ENCODE measurements at regions not wholly inside any gene's neighbourhood (a gene's known extent, or its start where the extent isn't known, plus 50 kb on each side); places are given as distances from the start of the nearest gene placed in this dataset.
"Not testable (repeated sequence)": the region's sequence is repeated elsewhere in the genome, so short reads cannot be mapped to it uniquely, and the experiment has no call there.

DNA sequence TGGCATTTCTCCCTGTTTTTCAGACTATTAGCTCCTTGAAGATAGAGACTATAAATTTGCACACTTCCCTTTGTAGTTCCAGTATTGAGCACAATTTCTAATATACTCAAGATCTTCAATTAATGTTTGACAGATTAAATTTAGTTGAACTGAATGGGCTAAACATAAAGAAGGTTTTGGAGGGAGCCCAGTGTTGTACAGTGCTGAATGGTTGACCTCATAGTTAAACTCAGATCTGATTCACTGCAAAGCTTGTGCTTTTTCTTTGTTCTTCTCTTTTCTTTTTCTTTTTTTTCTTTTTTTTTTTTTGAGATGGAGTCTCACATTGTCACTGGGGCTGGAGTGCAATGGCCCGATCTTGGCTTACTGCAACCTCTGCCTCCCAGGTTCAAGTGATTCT lies 411.7 kb upstream of the ZNF462 start:
- no peak for DNase-seq (ENCODE audit: low spot score)
- Mint-ChIP-seq H3K36me3 (ENCODE audit: low read depth) (no peaks in the 10 kb centered on the region), H3K4me1 (ENCODE audit: low read depth) (no peaks in the 10 kb centered on the region), H3K27me3 (ENCODE audit: insufficient read depth) (no peaks in the 10 kb centered on the region), H3K27ac (no peak overlapping the region), H3K9me3 (no peaks in the 10 kb centered on the region), H3K4me3 (no peak overlapping the region)
- intact Hi-C loops (cut with micrococcal nuclease), result no loop called here

DNA sequence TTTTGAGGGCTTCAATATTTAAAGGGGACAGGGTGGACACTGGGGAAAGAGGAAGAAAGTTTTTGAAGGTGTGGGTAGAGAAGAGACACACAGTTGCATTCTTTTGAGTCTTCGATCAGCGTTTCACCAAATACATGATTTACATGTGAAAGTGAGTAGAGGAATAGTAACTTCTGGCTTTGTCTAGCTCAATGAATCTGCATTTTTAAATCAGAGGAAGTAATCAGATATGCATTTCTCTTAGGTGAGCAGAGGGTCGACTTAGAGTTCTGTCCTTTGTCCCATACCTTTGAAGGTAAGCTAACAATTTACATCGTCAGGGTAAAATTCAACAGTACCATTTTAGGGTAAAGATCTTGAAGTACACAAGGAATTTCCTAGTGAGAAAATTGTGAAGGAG lies 406.4 kb upstream of the ZNF462 start:
- Mint-ChIP-seq H3K9me3 (no peaks in the 10 kb centered on the region), H3K27me3 (ENCODE audit: insufficient read depth) (no peaks in the 10 kb centered on the region), H3K4me1 (ENCODE audit: low read depth) (no peaks in the 10 kb centered on the region), H3K4me3 (no peak overlapping the region), H3K36me3 (ENCODE audit: low read depth) (no peaks in the 10 kb centered on the region), H3K27ac (no peak overlapping the region)
- intact Hi-C loops (cut with micrococcal nuclease), result no loop called here
- no peak for DNase-seq (ENCODE audit: low spot score)

DNA sequence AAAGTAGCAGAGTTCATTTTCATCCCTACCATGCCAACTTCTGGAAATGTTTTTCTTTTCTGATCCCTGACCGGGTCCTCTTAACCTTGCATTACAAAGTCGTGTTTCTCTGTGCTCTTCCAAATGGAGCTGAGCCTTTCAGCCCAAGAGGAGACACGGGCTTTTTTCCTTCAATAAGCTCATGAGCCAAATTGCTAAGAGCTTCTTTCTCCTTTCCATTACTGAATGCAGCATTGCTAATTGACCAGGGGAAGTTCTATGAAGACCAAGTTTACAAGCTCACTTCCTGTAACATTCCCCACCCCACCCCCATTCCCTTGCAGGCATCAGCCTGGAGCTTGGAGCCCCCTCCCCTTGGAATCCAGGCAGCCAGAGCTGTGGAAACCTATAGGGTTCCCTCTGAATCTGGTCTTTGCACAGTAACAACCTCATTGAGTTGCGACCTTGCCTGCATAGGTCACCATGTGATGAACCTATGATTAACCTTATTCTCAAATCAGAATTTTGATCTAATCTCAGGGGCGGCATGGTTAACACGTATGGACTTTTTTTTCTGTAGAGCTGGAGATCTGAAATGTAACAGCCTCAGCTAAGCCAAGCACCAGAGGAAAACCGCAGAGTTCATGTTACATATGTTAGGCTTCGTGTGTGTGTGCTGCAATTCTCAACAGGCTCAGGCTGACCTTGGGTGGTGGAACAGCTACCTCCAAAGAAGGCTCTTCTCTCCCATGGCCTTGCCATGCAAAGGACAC lies 395.7 kb upstream of the ZNF462 start:
- H3K36me3 Mint-ChIP-seq (ENCODE audit: low read depth), result no peaks in the 10 kb centered on the region
- peaks cover 6% of the 10 kb centered on the region for H3K9me3 Mint-ChIP-seq
- intact Hi-C loops (cut with micrococcal nuclease), result no loop called here
- DNase-seq (ENCODE audit: low spot score), result no peak
- no peaks in the 10 kb centered on the region for H3K27me3 Mint-ChIP-seq (ENCODE audit: insufficient read depth)
- H3K4me3 Mint-ChIP-seq, result no peak overlapping the region
- no peak overlapping the region for H3K27ac Mint-ChIP-seq
- no peaks in the 10 kb centered on the region for H3K4me1 Mint-ChIP-seq (ENCODE audit: low read depth)

DNA sequence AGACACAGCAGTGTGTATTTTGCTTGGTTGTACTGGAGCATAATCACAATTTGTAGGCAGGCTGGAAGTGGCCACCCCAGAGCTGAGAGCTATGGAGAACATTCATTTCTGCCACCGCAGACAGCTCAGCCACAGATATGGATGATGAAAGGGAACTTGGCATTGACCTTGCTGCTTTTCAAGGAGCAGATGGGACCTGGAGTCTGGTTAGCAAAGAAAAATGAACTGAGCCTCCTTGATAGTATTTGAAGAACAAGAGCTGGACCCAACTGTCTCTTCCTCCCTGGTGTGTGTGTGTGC lies 395.2 kb upstream of the ZNF462 start:
- H3K27me3 Mint-ChIP-seq (ENCODE audit: insufficient read depth), result no peaks in the 10 kb centered on the region
- no peak for DNase-seq (ENCODE audit: low spot score)

DNA sequence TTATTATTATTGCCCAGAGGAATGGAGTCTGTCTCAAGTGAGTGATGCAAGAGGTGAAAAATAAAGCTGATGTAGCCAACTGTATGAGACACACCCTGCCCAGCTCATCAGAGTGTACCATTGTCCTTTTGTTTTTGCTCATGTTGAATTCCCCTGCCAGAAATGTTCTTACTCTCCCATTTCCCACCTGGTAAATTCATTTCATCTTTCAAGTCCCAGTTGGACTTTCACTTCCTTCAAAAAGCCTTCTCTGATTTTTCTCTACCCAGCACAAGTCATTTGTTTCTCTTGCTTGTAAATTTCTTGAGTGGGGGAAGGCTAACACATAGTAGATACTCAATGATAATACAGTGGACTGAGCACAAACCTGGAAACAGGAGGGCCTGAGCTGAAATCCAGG lies 394.5 kb upstream of the ZNF462 start:
- DNase-seq (ENCODE audit: low spot score), result no peak
- H3K9me3 Mint-ChIP-seq, result peaks cover 6% of the 10 kb centered on the region
- intact Hi-C loops (cut with micrococcal nuclease), result no loop called here
- H3K27ac Mint-ChIP-seq, result no peak overlapping the region
- H3K4me1 Mint-ChIP-seq (ENCODE audit: low read depth), result no peaks in the 10 kb centered on the region
- no peaks in the 10 kb centered on the region for H3K27me3 Mint-ChIP-seq (ENCODE audit: insufficient read depth)
- no peak overlapping the region for H3K4me3 Mint-ChIP-seq
- H3K36me3 Mint-ChIP-seq (ENCODE audit: low read depth), result no peaks in the 10 kb centered on the region

More for the DNA sequence above, 395.2 kb upstream of the ZNF462 start:
- no peaks in the 10 kb centered on the region for H3K36me3 Mint-ChIP-seq (ENCODE audit: low read depth)
- intact Hi-C loops (cut with micrococcal nuclease), result no loop called here
- H3K4me3 Mint-ChIP-seq, result no peak overlapping the region
- no peaks in the 10 kb centered on the region for H3K4me1 Mint-ChIP-seq (ENCODE audit: low read depth)
- H3K27ac Mint-ChIP-seq, result no peak overlapping the region
- peaks cover 6% of the 10 kb centered on the region for H3K9me3 Mint-ChIP-seq

DNA sequence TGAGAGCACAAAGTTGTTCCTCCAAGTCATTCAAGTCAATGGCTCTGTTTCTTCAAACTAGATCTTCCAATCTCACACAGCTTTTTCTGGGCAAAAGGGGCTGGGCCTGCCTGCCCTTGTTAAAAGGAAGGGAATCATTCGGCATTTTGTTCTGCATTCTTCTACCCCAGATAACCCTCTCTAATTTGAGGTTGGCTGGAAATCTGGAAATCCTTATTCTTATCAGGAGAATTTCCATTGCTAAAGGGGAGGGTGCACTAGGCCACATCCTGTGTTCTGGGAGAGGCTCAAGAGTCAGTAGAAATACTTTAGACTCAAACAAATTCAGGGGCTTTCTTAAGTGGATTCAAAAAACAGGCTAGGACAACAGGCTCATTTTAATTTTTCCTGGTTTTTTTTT lies 384.7 kb upstream of the ZNF462 start:
- intact Hi-C loops (cut with micrococcal nuclease), result no loop called here
- no peak for DNase-seq (ENCODE audit: low spot score)
- Mint-ChIP-seq H3K4me3 (no peak overlapping the region), H3K27ac (no peak overlapping the region), H3K36me3 (ENCODE audit: low read depth) (no peaks in the 10 kb centered on the region), H3K4me1 (ENCODE audit: low read depth) (no peaks in the 10 kb centered on the region), H3K27me3 (ENCODE audit: insufficient read depth) (peaks cover 1% of the 10 kb centered on the region), H3K9me3 (peaks cover 4% of the 10 kb centered on the region)

DNA sequence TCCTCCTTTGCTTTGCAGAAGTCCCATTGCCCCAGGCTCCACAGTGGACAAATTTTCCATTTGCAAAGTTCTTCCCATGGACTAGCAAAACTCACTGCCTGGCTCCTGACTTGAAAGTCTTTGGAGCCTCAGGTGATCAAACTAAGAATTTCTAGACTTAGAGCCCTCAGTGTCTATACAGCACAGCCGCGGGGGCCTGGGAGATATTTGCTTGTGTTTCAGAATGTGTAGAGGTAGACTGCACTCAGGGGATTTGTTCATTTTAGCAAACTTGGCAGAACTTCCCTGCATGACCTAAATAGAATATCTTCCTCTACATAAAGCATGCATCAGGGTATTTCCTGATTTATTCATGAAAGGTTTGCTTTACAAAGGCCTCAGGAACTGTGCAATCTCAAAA lies 384.2 kb upstream of the ZNF462 start:
- Mint-ChIP-seq H3K4me3 (no peak overlapping the region), H3K27me3 (ENCODE audit: insufficient read depth) (peaks cover 1% of the 10 kb centered on the region), H3K9me3 (peaks cover 4% of the 10 kb centered on the region), H3K27ac (no peak overlapping the region), H3K4me1 (ENCODE audit: low read depth) (no peaks in the 10 kb centered on the region), H3K36me3 (ENCODE audit: low read depth) (no peaks in the 10 kb centered on the region)
- intact Hi-C loops (cut with micrococcal nuclease), result no loop called here
- no peak for DNase-seq (ENCODE audit: low spot score)

DNA sequence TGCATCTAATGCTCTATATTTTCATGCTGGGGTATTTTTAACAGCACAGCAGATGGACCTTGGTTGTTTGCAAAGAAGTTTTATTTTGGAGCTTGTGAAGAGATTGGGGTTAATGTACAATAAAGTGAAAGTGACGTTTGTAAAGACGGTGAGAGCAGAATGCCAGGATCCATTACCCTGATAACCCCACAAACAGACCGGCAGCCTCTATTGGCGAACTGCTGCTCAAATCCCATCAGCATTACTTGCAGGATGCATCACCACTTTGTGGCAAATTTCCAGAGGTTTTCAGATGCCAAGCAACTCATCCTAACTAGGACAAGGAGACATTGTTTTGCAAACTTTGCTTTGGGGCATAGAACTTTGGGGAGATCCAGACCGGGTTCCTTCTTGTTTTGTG lies 383.3 kb upstream of the ZNF462 start:
- no peak overlapping the region for H3K4me3 Mint-ChIP-seq
- no peaks in the 10 kb centered on the region for H3K36me3 Mint-ChIP-seq (ENCODE audit: low read depth)
- no peak for DNase-seq (ENCODE audit: low spot score)
- peaks cover 1% of the 10 kb centered on the region for H3K27me3 Mint-ChIP-seq (ENCODE audit: insufficient read depth)
- no peaks in the 10 kb centered on the region for H3K4me1 Mint-ChIP-seq (ENCODE audit: low read depth)
- intact Hi-C loops (cut with micrococcal nuclease), result no loop called here
- H3K27ac Mint-ChIP-seq, result no peak overlapping the region
- peaks cover 4% of the 10 kb centered on the region for H3K9me3 Mint-ChIP-seq

DNA sequence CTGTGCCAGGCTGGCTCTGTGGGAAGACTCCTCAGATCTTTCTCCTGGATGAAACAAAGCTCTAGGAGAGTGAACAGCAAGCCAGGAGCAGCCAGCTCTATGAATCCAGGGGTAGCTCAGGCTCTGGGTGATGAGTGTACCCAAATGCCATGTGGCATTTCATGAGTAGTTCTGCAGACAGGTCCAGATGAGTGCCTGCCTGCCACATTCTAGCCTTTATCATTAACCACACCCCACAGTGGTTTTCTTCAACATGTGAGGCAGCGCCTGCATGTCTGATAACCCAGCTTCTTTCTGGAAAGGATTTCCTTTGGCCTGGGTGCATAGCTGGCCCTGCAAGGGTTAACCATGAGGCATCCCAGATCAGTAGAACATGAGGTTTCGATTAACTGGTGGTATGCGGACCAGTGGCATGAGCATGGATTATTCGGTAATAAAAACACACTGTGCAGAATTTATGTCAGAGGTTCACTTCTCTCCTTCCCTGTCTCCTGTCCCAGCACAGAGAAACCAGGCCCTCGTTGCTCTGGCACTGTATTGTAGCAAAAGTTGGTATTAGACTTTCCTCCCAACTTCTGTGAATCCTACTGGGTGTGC lies 381.9 kb upstream of the ZNF462 start:
- intact Hi-C loops (cut with micrococcal nuclease), result no loop called here
- no peak for DNase-seq (ENCODE audit: low spot score)
- Mint-ChIP-seq H3K9me3 (no peaks in the 10 kb centered on the region), H3K4me1 (ENCODE audit: low read depth) (no peaks in the 10 kb centered on the region), H3K36me3 (ENCODE audit: low read depth) (no peaks in the 10 kb centered on the region), H3K4me3 (no peak overlapping the region), H3K27ac (no peak overlapping the region), H3K27me3 (ENCODE audit: insufficient read depth) (peaks cover 1% of the 10 kb centered on the region)

DNA sequence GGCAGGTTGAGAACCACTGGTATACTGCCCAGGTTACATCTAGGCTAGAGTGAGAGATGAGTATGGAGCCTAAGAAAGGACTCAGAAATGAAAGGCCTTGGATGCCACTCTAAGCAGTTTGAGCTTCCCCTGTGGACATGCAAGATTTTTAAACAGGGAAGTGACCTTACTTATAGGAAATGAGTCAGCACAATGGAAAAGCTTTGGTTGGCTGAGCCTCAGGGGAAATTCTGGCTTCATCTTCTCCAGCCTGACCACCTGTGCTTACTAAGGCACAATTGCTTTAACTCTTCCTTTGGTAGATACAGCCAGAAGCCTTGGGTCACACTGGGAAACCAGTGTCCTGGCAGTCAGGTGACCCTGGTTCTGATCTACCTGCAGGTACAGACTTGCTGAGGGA lies 380.2 kb upstream of the ZNF462 start:
- DNase-seq (ENCODE audit: low spot score), result no peak
- intact Hi-C loops (cut with micrococcal nuclease), result no loop called here
- Mint-ChIP-seq H3K4me3 (no peak overlapping the region), H3K27ac (no peak overlapping the region), H3K4me1 (ENCODE audit: low read depth) (no peaks in the 10 kb centered on the region), H3K9me3 (no peaks in the 10 kb centered on the region), H3K27me3 (ENCODE audit: insufficient read depth) (peaks cover 1% of the 10 kb centered on the region), H3K36me3 (ENCODE audit: low read depth) (no peaks in the 10 kb centered on the region)

DNA sequence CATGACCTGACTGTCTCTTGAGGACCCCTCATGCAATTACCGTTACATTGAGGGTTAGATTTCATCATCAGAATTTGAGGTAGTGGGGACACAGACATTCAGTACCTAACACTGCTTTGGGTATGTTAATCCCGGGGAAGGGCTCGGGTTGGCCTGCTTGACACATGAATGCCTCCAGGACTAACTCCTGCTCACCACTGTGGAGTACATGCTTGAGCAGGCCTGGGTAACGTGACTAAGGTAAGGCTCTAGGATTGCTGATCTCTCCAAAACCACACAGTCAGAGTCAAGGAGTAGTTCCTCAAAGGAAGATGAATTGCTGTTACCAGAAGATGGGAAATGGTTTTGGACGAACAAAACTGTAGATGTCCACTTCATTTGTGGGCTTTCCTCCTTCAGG lies 376.3 kb upstream of the ZNF462 start:
- intact Hi-C loops (cut with micrococcal nuclease), result no loop called here
- no peaks in the 10 kb centered on the region for H3K27me3 Mint-ChIP-seq (ENCODE audit: insufficient read depth)

DNA sequence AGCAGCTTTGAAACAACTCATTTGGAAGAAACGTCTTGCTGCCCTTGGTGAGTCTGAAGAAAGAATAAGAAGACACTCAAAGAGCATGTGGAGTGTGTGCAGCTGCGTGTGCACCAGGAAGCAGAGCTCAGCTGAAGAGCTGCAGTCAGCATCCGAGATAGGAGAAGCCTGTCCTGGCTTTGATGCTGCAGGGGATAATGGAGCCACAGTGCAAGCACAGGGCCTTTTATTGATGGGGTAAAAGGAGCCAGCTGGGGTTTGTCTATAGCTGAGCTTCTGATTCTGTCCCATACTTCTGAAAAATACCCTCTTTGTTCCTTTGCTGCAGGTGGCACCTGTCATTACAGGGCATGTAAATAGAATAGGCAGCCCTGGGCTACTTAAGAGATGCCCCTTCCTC lies 375.7 kb upstream of the ZNF462 start:
- Mint-ChIP-seq H3K36me3 (ENCODE audit: low read depth) (no peaks in the 10 kb centered on the region), H3K27ac (no peak overlapping the region), H3K4me3 (no peak overlapping the region), H3K27me3 (ENCODE audit: insufficient read depth) (no peaks in the 10 kb centered on the region), H3K4me1 (ENCODE audit: low read depth) (no peaks in the 10 kb centered on the region), H3K9me3 (no peaks in the 10 kb centered on the region)
- no peak for DNase-seq (ENCODE audit: low spot score)
- intact Hi-C loops (cut with micrococcal nuclease), result no loop called here

More for the DNA sequence above, 376.3 kb upstream of the ZNF462 start:
- Mint-ChIP-seq H3K27ac (no peak overlapping the region), H3K9me3 (no peaks in the 10 kb centered on the region), H3K4me1 (ENCODE audit: low read depth) (no peaks in the 10 kb centered on the region), H3K36me3 (ENCODE audit: low read depth) (no peaks in the 10 kb centered on the region), H3K4me3 (no peak overlapping the region)
- no peak for DNase-seq (ENCODE audit: low spot score)

DNA sequence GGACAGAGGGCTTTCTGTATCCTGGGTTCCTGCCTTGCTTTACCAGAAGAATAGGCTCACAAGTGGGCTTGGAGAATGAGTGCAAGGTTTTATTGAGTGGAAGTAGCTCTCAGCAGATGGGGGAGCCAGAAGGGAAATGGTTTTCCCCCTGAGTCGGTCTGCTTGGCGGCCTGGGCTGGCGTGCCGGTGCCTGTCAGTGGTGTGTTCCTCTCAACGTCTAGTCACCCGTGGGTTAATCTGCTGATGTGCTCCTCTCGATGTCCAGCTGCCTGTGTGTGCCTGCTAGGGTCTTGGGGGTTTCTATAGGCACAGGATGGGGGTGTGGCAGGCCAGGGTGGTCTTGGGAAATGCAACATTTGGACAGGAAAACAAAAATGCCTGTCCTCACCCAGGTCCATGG lies 370.8 kb upstream of the ZNF462 start:
- H3K4me1 Mint-ChIP-seq (ENCODE audit: low read depth); H3K4me3 Mint-ChIP-seq; DNase-seq (ENCODE audit: low spot score); H3K36me3 Mint-ChIP-seq (ENCODE audit: low read depth); H3K27ac Mint-ChIP-seq; H3K9me3 Mint-ChIP-seq; H3K27me3 Mint-ChIP-seq (ENCODE audit: insufficient read depth); intact Hi-C loops (cut with micrococcal nuclease): not testable (repeated sequence)

DNA sequence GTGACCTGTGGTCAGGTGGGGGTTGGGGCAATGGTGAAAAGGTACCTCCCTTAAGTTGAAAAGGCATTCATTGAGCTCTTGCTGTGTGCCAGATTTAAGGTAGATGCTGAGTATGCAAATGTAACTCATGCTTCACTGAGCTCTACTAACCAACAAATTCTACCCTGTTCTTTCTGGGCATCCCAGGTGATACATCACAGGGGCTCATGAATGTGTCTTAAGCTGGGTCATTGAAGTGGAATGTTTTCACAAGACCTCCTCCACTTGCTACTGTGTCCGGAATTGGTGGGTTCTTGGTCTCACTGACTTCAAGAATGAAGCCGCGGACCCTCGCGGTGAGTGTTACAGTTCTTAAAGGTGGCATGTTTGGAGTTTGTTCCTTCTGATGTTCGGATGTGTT lies 362.8 kb upstream of the ZNF462 start:
- intact Hi-C loops (cut with micrococcal nuclease), result no loop called here
- Mint-ChIP-seq H3K4me1 (ENCODE audit: low read depth) (no peaks in the 10 kb centered on the region), H3K36me3 (ENCODE audit: low read depth) (no peaks in the 10 kb centered on the region), H3K27ac (no peak overlapping the region), H3K9me3 (peaks cover 4% of the 10 kb centered on the region), H3K27me3 (ENCODE audit: insufficient read depth) (no peaks in the 10 kb centered on the region), H3K4me3 (no peak overlapping the region)
- DNase-seq (ENCODE audit: low spot score), result no peak

Data from activated T-helper 1 cell treated with anti-CD3 and anti-CD28 coated beads, Interleukin-12 subunit alpha, Interleukin-12 subunit beta, Interleukin-2, Interleukin-4 antibody, amounts not matched to agents 30 ng/mL and 10 ng/mL and 1 ng/mL, durations not matched to agents 14 hours and 24 hours and 36 hours (primary cell).